HepG2 (cell line): ENCODE measurements at regions not wholly inside any gene's neighbourhood (a gene's known extent, or its start where the extent isn't known, plus 50 kb on each side); places are given as distances from the start of the nearest gene placed in this dataset.

ENCODE experiments used
- ATAC-seq: fragments of 200-7000 bp; cut with Tn5 transposase; 3 replicates; pipeline ENCODE4 v1.9.1; 2020; ENCODE audit warnings: mild to moderate bottlenecking, moderate library complexity
- BruUV-seq: library from RNA; stranded (reverse); fragments of 400-500 nt; replicated peaks from 2 replicates; lab custom pipeline; 2021; lab: Mats Ljungman, UMichigan
- CTCF ChIA-PET: fragments of 300-600 bp; formaldehyde crosslinking; extraction: SDS; loops from one replicate; lab custom pipeline; 2021; ENCODE audit warnings: low total read pairs, inconsistent platforms, low intra/inter-chr PET ratio; lab: Yijun Ruan, JAX
- POLR2A ChIA-PET: fragments of 350-600 bp; sonication (Branson Sonifier 250); formaldehyde crosslinking; loops from one replicate; lab custom pipeline; 2020; ENCODE audit warnings: antibody characterized with exemption, inconsistent platforms; lab: Yijun Ruan, JAX
- DNase-seq: peaks from one replicate; pipeline ENCODE4 v3.0.0-alpha.2; 2015; ENCODE audit warnings: low spot score
- FAIRE-seq: peaks from 3 replicates; lab custom pipeline; 2011; peaks lifted over from hg19 to GRCh38; lab: Jason Lieb, UNC
- H2AFZ ChIP-seq: one replicate; pipeline ENCODE4 v1.6.1; 2011; ENCODE audit warnings: low read length, inconsistent platforms
- H3K27ac ChIP-seq: fragments of 300-600 bp; 3 replicates; pipeline ENCODE4 v1.8.0; 2011; ENCODE audit warnings: mixed run types, mild to moderate bottlenecking, mixed read lengths, low read length, inconsistent platforms; ENCODE audit not compliant: insufficient read depth; ENCODE audit errors: extremely low read length
- H3K27me3 ChIP-seq, 2 experiments: fragments of 200-600 bp in 1 of 2; 2 replicates in 1 of 2; 3 replicates in 1 of 2; pipeline versions ENCODE4 v1.6.0 to v1.8.0; 2011; ENCODE audit warnings: low read length in 2 of 2, mild to moderate bottlenecking in 2 of 2, moderate library complexity in 2 of 2, inconsistent platforms in 1 of 2; ENCODE audit not compliant: insufficient read depth in 2 of 2, control insufficient read depth in 1 of 2
- H3K36me3 ChIP-seq, 2 experiments: fragments of 200-600 bp in 1 of 2; replicated peaks in 1 of 2; 2 replicates in 1 of 2; 3 replicates in 1 of 2; pipeline versions ENCODE4 v1.5.1 to v1.8.0; 2011; ENCODE audit warnings: low read length in 2 of 2, inconsistent platforms in 1 of 2; ENCODE audit not compliant: insufficient read depth in 2 of 2, control insufficient read depth in 1 of 2
- H3K4me1 ChIP-seq: 2 replicates; pipeline ENCODE4 v1.5.1; 2012; ENCODE audit warnings: low read length, inconsistent platforms; ENCODE audit not compliant: insufficient read depth
- H3K4me2 ChIP-seq: 2 replicates; pipeline ENCODE4 v1.6.0; 2011; ENCODE audit warnings: low read depth, low read length, inconsistent platforms
- H3K4me3 ChIP-seq, 3 experiments: fragments of 200-600 bp in 1 of 3; sonication (generic), shearing (Covaris generic) in 1 of 3; replicated peaks in 1 of 3; 2 replicates each; pipeline ENCODE4 v1.5.1; 2011 to 2016; ENCODE audit warnings: low read length in 3 of 3, inconsistent platforms in 2 of 3, low read depth in 2 of 3, mild to moderate bottlenecking in 2 of 3, control low read depth in 1 of 3, mixed read lengths in 1 of 3; ENCODE audit not compliant: insufficient read depth in 1 of 3
- H3K79me2 ChIP-seq: one replicate; pipeline ENCODE4 v1.6.1; 2011; ENCODE audit warnings: low read length, inconsistent platforms; ENCODE audit not compliant: insufficient read depth
- H3K9ac ChIP-seq: 2 replicates; pipeline ENCODE4 v1.6.0; 2011; ENCODE audit warnings: mild to moderate bottlenecking, low read depth, low read length, inconsistent platforms; ENCODE audit not compliant: insufficient read depth
- H3K9me3 ChIP-seq: 2 replicates; pipeline ENCODE4 v1.5.1; 2012; ENCODE audit warnings: mild to moderate bottlenecking, low read length
- H4K20me1 ChIP-seq: 2 replicates; pipeline ENCODE4 v1.6.0; 2011; ENCODE audit warnings: inconsistent platforms, mild to moderate bottlenecking, low read length, moderate library complexity; ENCODE audit not compliant: insufficient read depth
- CHD2 ChIP-seq: IDR thresholded peaks from 2 replicates; pipeline ENCODE4 v1.6.1; 2011; ENCODE audit warnings: low read depth, low read length, improper control_type of control experiment
- SKIL ChIP-seq: sonication (generic); formaldehyde crosslinking; IDR thresholded peaks from 2 replicates; pipeline ENCODE4 v1.8.0; 2022; ENCODE audit warnings: missing genetic modification reagents, mild to moderate bottlenecking, moderate library complexity, borderline replicate concordance
- ZFP36L1 ChIP-seq: sonication (generic); formaldehyde crosslinking; IDR thresholded peaks from 2 replicates; pipeline ENCODE4 v1.8.0; 2022; ENCODE audit warnings: mild to moderate bottlenecking, missing genetic modification reagents, moderate library complexity
- WGBS: methylation state at CpG from one replicate; pipeline ENCODE4 v1.1.6; 2017; ENCODE audit warnings: low lambda C conversion rate; 5-methylcytosine and 5-hydroxymethylcytosine counted together
- in situ Hi-C: cut with HindIII; loops from 2 replicates; pipeline ENCODE4 v1.10.0; 2017; ENCODE audit warnings: low pct_unique_long_range_greater_than_20kb; ENCODE audit not compliant: extremely low pct_ligation_motif_present
- intact Hi-C: fragments of 100-400 bp; cut with micrococcal nuclease; formaldehyde crosslinking; loops from one replicate; pipeline ENCODE4 v1.10.0; 2022; ENCODE audit not compliant: unreplicated experiment
- TF ChIP-seq, protein P1 (sequence below): sonication (generic); formaldehyde crosslinking; IDR thresholded peaks from 2 replicates; pipeline ENCODE4 v1.5.0; 2020; ENCODE audit warnings: mild to moderate bottlenecking, missing genetic modification reagents

DNA sequence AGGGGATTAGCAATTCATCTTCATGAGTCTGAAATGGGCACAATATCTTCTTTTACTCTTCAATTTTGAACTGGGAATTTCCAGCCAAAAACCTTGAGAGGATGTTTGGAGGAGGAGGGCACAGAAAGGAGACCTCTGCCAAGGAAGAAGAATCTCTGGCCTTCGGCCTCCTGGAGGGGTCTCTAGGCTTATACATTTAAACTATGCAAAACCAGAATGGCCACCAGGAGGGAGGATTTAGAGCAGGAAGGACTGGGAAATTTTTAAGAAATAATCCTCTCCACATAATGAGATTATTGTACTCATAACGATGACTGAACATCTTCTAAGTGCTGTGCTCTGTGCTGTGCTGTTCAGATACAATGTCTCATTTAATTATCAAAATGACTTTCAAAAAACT lies 325.9 kb downstream of the NDFIP2 start:
- no peaks in the 10 kb centered on the region for H3K79me2 ChIP-seq
- ChIA-PET POLR2A (no interaction called here), CTCF (no interaction called here)
- 64% methylated on average over 2 of the region's 2 CpGs for WGBS
- no peaks in the 10 kb centered on the region for H3K27me3 ChIP-seq
- H3K27ac ChIP-seq = no peak overlapping the region
- no peak overlapping the region for H3K9ac ChIP-seq
- H2AFZ ChIP-seq = no peak overlapping the region
- no peaks in the 10 kb centered on the region for H3K36me3 ChIP-seq
- H3K4me2 ChIP-seq = no peak overlapping the region
- ATAC-seq (no peak), FAIRE-seq (no peak), DNase-seq (no peak)
- in situ Hi-C loops = no loop called here
- intact Hi-C loops = no loop called here
- H3K4me3 ChIP-seq = no peak overlapping the region
- no peak for TF ChIP-seq CHD2
- TF ChIP-seq ZFP36L1 (CRISPR knock-in tag) = no peak
- 0 out of 2 replicates have a peak, but pooled peaks cover 4% of the 10 kb centered on the region for H3K9me3 ChIP-seq
- no TSS peak for BruUV-seq
- H4K20me1 ChIP-seq = no peaks in the 10 kb centered on the region
- no peaks in the 10 kb centered on the region; the same call in 1 of the 2 replicates for H3K4me1 ChIP-seq

DNA sequence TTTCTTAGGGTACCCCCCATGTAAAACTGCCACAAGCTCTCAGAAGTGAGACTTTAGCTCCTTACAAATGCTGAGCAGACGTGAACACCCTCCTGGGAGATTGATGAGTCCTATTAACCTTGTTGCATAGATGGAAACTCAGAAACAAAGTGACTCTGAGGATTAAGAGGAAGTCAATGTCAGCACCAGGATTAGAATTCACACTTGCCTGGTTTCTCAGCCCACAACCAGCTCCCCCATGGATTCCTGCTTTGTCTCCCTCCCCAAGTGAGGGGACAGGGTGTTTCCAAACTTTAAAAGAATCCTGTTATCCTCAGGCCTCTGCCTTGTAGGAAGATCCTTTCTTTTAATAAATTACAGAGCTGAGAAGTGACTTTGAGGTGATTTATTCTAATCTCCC lies 324.4 kb downstream of the NDFIP2 start:
- no peak for DNase-seq
- TF ChIP-seq, protein P1, sequence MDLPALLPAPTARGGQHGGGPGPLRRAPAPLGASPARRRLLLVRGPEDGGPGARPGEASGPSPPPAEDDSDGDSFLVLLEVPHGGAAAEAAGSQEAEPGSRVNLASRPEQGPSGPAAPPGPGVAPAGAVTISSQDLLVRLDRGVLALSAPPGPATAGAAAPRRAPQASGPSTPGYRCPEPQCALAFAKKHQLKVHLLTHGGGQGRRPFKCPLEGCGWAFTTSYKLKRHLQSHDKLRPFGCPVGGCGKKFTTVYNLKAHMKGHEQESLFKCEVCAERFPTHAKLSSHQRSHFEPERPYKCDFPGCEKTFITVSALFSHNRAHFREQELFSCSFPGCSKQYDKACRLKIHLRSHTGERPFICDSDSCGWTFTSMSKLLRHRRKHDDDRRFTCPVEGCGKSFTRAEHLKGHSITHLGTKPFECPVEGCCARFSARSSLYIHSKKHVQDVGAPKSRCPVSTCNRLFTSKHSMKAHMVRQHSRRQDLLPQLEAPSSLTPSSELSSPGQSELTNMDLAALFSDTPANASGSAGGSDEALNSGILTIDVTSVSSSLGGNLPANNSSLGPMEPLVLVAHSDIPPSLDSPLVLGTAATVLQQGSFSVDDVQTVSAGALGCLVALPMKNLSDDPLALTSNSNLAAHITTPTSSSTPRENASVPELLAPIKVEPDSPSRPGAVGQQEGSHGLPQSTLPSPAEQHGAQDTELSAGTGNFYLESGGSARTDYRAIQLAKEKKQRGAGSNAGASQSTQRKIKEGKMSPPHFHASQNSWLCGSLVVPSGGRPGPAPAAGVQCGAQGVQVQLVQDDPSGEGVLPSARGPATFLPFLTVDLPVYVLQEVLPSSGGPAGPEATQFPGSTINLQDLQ (CRISPR knock-in tag) = no peak
- TF ChIP-seq SKIL (CRISPR knock-in tag) = no peak
- TF ChIP-seq, all 625 proteins: peak for 0
- 0 out of 2 replicates have a peak, but pooled peaks cover 4% of the 10 kb centered on the region for H3K9me3 ChIP-seq
- no peaks in the 10 kb centered on the region for H3K36me3 ChIP-seq
- in situ Hi-C loops (no loop called here), intact Hi-C loops (no loop called here)
- no peak overlapping the region for H3K4me2 ChIP-seq
- ATAC-seq = no peak
- ChIA-PET POLR2A (no interaction called here), CTCF (no interaction called here)
- H3K27ac ChIP-seq = no peak overlapping the region
- no peak overlapping the region for H3K9ac ChIP-seq
- H4K20me1 ChIP-seq = no peaks in the 10 kb centered on the region
- BruUV-seq = no TSS peak
- WGBS = 0% methylated on average over 1 of the region's 1 CpG
- H3K79me2 ChIP-seq = no peaks in the 10 kb centered on the region
- no peaks in the 10 kb centered on the region for H3K27me3 ChIP-seq
- no peak overlapping the region for H3K4me3 ChIP-seq
- no peak overlapping the region for H2AFZ ChIP-seq
- no peak for FAIRE-seq
- no peaks in the 10 kb centered on the region; the same call in 1 of the 2 replicates for H3K4me1 ChIP-seq
